AG09309 (cell line): ENCODE measurements at regions not wholly inside any gene's neighbourhood (a gene's known extent, or its start where the extent isn't known, plus 50 kb on each side); places are given as distances from the start of the nearest gene placed in this dataset.

Experiments used
- DNase-seq: peaks from one replicate; pipeline ENCODE4 v3.0.0-alpha.2; 2010; ENCODE audit warnings: low read depth
- H3K4me3 ChIP-seq: 2 replicates; pipeline ENCODE4 v1.5.1; 2011; ENCODE audit warnings: mild to moderate bottlenecking, low read depth, low read length, moderate library complexity; ENCODE audit not compliant: control insufficient read depth
- TF ChIP-seq, protein P1 (sequence below): IDR thresholded peaks from 2 replicates; pipeline ENCODE4 v1.5.1; 2011; ENCODE audit warnings: mild to moderate bottlenecking, low read depth, low read length, inconsistent platforms; ENCODE audit not compliant: insufficient read depth, control insufficient read depth; ENCODE audit errors: missing control alignments

DNA sequence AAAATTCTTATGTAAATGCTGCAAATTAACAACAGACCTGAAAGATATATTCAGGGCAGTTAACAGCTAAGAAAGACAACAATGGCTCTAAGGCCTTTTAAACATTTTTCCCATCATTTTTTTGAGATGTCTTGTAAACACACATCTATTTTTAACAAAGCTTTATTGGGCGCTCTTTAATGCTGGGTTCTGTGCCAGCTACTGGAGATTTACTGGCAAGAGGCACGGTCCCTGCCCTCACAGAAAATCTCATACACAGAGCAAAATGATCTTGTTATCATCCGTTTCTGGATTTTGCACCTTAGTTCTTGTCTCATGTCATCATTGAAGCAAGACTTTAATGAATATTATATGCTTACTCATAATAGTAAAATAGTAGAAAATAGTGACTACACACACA is 1022.3 kb upstream of the WWC1 start:
- TF ChIP-seq, protein P1, sequence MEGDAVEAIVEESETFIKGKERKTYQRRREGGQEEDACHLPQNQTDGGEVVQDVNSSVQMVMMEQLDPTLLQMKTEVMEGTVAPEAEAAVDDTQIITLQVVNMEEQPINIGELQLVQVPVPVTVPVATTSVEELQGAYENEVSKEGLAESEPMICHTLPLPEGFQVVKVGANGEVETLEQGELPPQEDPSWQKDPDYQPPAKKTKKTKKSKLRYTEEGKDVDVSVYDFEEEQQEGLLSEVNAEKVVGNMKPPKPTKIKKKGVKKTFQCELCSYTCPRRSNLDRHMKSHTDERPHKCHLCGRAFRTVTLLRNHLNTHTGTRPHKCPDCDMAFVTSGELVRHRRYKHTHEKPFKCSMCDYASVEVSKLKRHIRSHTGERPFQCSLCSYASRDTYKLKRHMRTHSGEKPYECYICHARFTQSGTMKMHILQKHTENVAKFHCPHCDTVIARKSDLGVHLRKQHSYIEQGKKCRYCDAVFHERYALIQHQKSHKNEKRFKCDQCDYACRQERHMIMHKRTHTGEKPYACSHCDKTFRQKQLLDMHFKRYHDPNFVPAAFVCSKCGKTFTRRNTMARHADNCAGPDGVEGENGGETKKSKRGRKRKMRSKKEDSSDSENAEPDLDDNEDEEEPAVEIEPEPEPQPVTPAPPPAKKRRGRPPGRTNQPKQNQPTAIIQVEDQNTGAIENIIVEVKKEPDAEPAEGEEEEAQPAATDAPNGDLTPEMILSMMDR: no peak
- DNase-seq: no peak
- H3K4me3 ChIP-seq: no peak overlapping the region

DNA sequence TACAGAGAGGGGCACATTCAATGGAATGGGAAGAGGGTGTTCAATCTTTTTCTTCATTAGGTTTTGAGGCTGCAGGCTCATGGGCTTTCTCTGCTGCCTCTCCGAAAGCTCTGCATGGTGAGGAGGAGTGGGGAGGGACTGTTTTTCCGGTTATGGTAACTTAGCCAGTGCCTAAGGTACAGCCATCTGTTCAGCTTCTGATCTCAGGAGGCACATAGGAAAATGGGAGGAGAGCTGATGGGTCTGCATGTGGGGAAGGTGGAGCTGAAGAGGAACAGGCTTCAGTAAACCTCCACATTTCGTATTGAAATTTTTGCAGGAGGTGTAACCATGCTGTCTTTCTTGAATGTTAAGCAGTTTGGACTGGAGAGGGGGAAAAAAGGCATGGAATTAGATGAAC is 1020.4 kb upstream of the WWC1 start:
- H3K4me3 ChIP-seq: no peak overlapping the region
- TF ChIP-seq, protein P1: no peak
- no peak for DNase-seq

DNA sequence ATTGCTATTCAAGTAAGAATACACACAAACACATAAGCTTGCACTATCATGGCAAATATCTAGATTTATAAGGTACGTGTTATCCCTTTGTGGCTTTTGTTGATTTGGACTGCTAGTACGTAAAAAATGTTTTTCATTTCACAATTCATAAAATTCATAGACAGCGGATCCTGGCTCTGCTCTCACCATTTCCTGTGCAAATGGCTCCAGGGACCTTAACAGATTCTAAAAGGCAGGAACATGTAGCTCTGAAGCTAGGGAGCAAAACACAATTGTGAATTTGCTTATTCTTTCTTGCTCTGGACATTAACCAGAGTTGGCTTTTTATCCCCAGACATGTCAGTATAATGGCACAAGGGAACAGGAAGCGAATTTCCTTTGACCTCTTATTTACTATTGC is 1019.9 kb upstream of the WWC1 start:
- no peak overlapping the region for H3K4me3 ChIP-seq
- DNase-seq: no peak
- TF ChIP-seq, protein P1: no peak

DNA sequence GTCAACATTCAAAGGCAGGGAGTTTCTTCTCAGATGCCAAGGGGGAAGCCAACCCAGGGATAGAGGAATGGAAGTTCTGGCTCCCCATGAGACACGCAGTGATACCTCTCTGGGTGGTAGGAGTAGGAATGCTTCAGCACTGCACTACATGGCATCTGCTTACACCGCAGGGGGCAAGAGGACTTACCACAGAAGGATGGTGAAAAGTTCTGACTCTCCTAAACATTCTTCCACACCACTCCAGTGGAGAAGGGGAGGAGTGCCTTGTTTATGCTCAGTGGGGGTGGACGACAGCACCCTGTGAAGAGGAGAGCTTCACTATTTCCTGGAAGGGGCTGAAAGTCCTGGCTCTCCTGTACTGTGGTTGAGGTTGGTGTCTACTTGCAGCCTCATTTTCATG is 1011.3 kb upstream of the WWC1 start:
- no peak for DNase-seq
- no peak overlapping the region for H3K4me3 ChIP-seq
- TF ChIP-seq, protein P1: no peak

DNA sequence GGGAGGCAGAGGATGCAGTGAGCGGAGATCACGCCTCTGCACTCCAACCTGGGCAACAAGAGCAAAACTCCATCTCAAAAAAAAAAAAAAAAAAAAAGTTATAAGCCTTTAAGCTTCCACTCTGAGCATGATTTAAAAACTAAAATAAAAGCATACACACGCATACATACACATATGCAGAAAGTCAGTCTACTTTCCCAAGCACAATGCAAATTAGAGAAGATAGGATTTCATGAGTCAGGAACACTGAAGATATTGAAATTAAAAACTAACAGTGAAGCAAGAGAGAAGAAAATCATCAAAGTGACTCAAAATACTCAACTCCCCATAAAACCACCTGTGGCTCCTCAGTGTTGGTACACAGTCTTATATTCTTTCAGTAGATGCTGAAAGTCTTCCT is 1009.5 kb upstream of the WWC1 start:
- H3K4me3 ChIP-seq: no peak overlapping the region
- TF ChIP-seq, protein P1: no peak
- no peak for DNase-seq

DNA sequence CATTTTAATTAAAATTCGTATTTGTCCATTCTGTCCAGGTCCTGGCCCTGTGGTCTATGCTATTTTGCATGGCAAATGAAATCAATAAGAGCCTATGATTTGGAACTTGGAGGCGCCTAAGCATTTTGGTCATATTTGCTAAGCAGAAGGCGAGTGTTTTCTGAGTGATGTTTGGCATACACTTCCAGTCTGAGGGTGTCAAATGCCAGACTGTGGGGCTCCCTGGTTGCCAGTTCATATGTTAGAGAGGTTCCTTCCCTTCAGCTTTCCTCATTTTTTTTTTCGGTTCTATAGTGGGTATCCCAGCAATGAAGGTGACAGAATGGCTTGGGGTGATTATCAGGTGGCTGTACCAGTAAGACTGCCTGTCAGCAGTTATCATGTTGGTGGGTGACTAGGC is 1007.8 kb upstream of the WWC1 start:
- TF ChIP-seq, protein P1: no peak
- DNase-seq: no peak
- no peak overlapping the region for H3K4me3 ChIP-seq

DNA sequence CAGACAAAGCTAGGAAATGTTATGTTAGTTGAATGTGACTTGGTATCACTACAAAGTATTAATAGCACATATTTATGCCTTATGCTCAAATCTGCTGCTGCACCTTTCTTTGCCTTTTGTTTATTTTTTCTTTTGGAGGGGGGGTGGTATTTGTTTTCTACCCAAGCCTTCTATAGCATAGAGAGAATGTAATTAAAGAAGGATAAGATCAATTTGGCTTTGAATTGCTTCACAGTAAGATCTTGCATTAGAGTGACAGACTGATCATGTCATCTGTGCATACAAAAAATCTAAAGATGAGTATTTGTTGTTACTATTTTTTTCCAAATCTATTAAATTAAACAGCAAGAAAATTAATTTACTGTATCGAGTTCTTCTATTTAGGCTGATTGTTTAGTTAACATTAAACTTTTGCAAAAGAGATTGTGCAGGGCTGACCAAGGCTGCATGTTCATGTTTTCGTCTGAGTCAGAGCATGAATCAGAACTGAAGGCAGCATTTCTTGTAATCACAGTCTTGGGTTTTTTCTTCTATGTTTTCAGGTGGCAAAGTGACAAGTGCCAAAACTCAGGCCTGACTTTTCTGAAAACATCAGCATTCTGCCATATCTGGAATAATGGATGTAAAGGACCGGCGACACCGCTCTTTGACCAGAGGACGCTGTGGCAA is 1007.1 kb upstream of the WWC1 start:
- TF ChIP-seq, protein P1: no peak
- DNase-seq: peak; percentile 8

More for the DNA sequence above, 1007.1 kb upstream of the WWC1 start:
- no peak overlapping the region for H3K4me3 ChIP-seq
